IMR-90 (cell line): ENCODE measurements at regions not wholly inside any gene's neighbourhood (a gene's known extent, or its start where the extent isn't known, plus 50 kb on each side); places are given as distances from the start of the nearest gene placed in this dataset.

Experiments
- ATAC-seq: fragments of 200-7000 bp; cut with Tn5 transposase; 2 replicates; pipeline ENCODE4 v1.9.1; 2020; ENCODE audit warnings: low read depth, mild to moderate bottlenecking, moderate library complexity
- BruUV-seq: library from RNA; stranded (reverse); fragments of 400-500 nt; replicated peaks from 2 replicates; lab custom pipeline; 2021; lab: Mats Ljungman, UMichigan
- CTCF ChIA-PET: fragments of 300-600 bp; formaldehyde crosslinking; extraction: SDS; loops from one replicate; lab custom pipeline; 2021; ENCODE audit warnings: antibody characterized with exemption; lab: Yijun Ruan, JAX
- POLR2A ChIA-PET: fragments of 300-600 bp; sonication (Branson Sonifier 250); formaldehyde crosslinking; loops from one replicate; lab custom pipeline; 2022; ENCODE audit warnings: antibody characterized with exemption; ENCODE audit not compliant: unreplicated experiment; lab: Charles Lee
- DNase-seq: peaks from one replicate; pipeline ENCODE4 v3.0.0; 2013
- H2AFZ ChIP-seq: replicated peaks from 2 replicates; pipeline ENCODE3; 2013; ENCODE audit warnings: low read length, mild to moderate bottlenecking; ENCODE audit not compliant: poor library complexity
- H2AK5ac ChIP-seq: 2 replicates; pipeline ENCODE4 v1.6.1; 2013; ENCODE audit warnings: low read depth, low read length, inconsistent platforms
- H2AK9ac ChIP-seq: replicated peaks from 2 replicates; pipeline ENCODE3; 2013; ENCODE audit warnings: mild to moderate bottlenecking, low read depth, low read length, moderate library complexity; ENCODE audit not compliant: poor library complexity
- H2BK120ac ChIP-seq: 2 replicates; pipeline ENCODE4 v1.6.1; 2013; ENCODE audit warnings: low read depth, low read length, inconsistent platforms
- H2BK15ac ChIP-seq: 3 replicates; pipeline ENCODE4 v1.6.1; 2013; ENCODE audit warnings: low read depth, low read length, inconsistent platforms
- H2BK20ac ChIP-seq: 2 replicates; pipeline ENCODE4 v1.6.1; 2013; ENCODE audit warnings: low read depth, mild to moderate bottlenecking, inconsistent platforms, low read length, moderate library complexity
- H2BK5ac ChIP-seq: 2 replicates; pipeline ENCODE4 v1.6.1; 2013; ENCODE audit warnings: mild to moderate bottlenecking, low read depth, low read length, inconsistent platforms; ENCODE audit not compliant: poor library complexity, severe bottlenecking
- H3K14ac ChIP-seq: replicated peaks from 2 replicates; pipeline ENCODE4 v1.6.1; 2013; ENCODE audit warnings: low read depth, low read length, inconsistent platforms
- H3K18ac ChIP-seq: 2 replicates; pipeline ENCODE4 v1.6.1; 2013; ENCODE audit warnings: low read depth, low read length, control low read depth
- H3K23ac ChIP-seq: 2 replicates; pipeline ENCODE4 v1.6.1; 2013; ENCODE audit warnings: low read depth, low read length, inconsistent platforms
- H3K27ac ChIP-seq: 2 replicates; pipeline ENCODE4 v1.5.1; 2013; ENCODE audit warnings: mild to moderate bottlenecking, control low read depth, low read length; ENCODE audit not compliant: insufficient read depth
- H3K27me3 ChIP-seq: 2 replicates; pipeline ENCODE4 v1.6.1; 2013; ENCODE audit warnings: low read length; ENCODE audit not compliant: control insufficient read depth, insufficient read depth
- H3K36me3 ChIP-seq: 2 replicates; pipeline ENCODE4 v1.6.1; 2013; ENCODE audit warnings: low read length, mixed read lengths; ENCODE audit not compliant: control insufficient read depth, insufficient read depth
- H3K4ac ChIP-seq: 2 replicates; pipeline ENCODE4 v1.6.1; 2013; ENCODE audit warnings: low read depth, low read length, inconsistent platforms
- H3K4me1 ChIP-seq: 2 replicates; pipeline ENCODE4 v1.6.1; 2013; ENCODE audit warnings: low read length, mixed read lengths; ENCODE audit not compliant: control insufficient read depth, insufficient read depth
- H3K4me2 ChIP-seq: 2 replicates; pipeline ENCODE4 v1.6.1; 2013; ENCODE audit warnings: low read depth, mild to moderate bottlenecking, control low read depth, low read length, moderate library complexity
- H3K4me3 ChIP-seq: 2 replicates; pipeline ENCODE4 v1.5.1; 2013; ENCODE audit warnings: low read depth, mild to moderate bottlenecking, control low read depth, low read length, moderate library complexity; ENCODE audit not compliant: insufficient read depth
- H3K56ac ChIP-seq: 2 replicates; pipeline ENCODE4 v1.6.1; 2013; ENCODE audit warnings: low read length, inconsistent platforms; ENCODE audit not compliant: insufficient read depth; ENCODE audit errors: extremely low read depth
- H3K79me1 ChIP-seq, 2 experiments: 2 replicates each; pipeline ENCODE4 v1.6.1; 2013; ENCODE audit warnings: low read length in 2 of 2, inconsistent platforms in 1 of 2, low read depth in 1 of 2
- H3K9ac ChIP-seq: 2 replicates; pipeline ENCODE4 v1.6.1; 2013; ENCODE audit warnings: low read depth, low read length, control low read depth
- H3K9me1 ChIP-seq: 2 replicates; pipeline ENCODE4 v1.6.1; 2013; ENCODE audit warnings: low read length, inconsistent platforms; ENCODE audit not compliant: insufficient read depth
- H3K9me3 ChIP-seq: 2 replicates; pipeline ENCODE4 v1.6.1; 2013; ENCODE audit warnings: low read length; ENCODE audit not compliant: control insufficient read depth, insufficient read depth
- H4K20me1 ChIP-seq: 2 replicates; pipeline ENCODE4 v1.6.1; 2013; ENCODE audit warnings: low read length, inconsistent platforms; ENCODE audit not compliant: insufficient read depth
- H4K5ac ChIP-seq: 2 replicates; pipeline ENCODE4 v1.6.1; 2013; ENCODE audit warnings: mild to moderate bottlenecking, low read depth, low read length, control low read depth
- H4K8ac ChIP-seq, 2 experiments: 2 replicates each; pipeline ENCODE4 v1.6.1; 2013; ENCODE audit warnings: low read depth in 2 of 2, low read length in 2 of 2, control low read depth in 1 of 2, inconsistent platforms in 1 of 2
- H4K91ac ChIP-seq: 2 replicates; pipeline ENCODE4 v1.6.1; 2013; ENCODE audit warnings: low read depth, low read length, inconsistent platforms; ENCODE audit not compliant: insufficient read depth
- BHLHE40 ChIP-seq: fragments of 150-350 bp; IDR thresholded peaks from 2 replicates; pipeline ENCODE4 v1.6.1; 2016; ENCODE audit warnings: mild to moderate bottlenecking, low read depth, low read length
- CEBPB ChIP-seq: IDR thresholded peaks from 2 replicates; pipeline ENCODE4 v1.6.1; 2012; ENCODE audit warnings: low read depth, low read length, improper control_type of control experiment
- CHD1 ChIP-seq: IDR thresholded peaks from 2 replicates; pipeline ENCODE4 v1.6.1; 2012; ENCODE audit warnings: low read depth, low read length, improper control_type of control experiment
- FOS ChIP-seq: fragments of 150-350 bp; IDR thresholded peaks from 2 replicates; pipeline ENCODE4 v1.6.1; 2016; ENCODE audit warnings: low read depth, low read length
- MAFK ChIP-seq: IDR thresholded peaks from 2 replicates; pipeline ENCODE4 v1.6.1; 2012; ENCODE audit warnings: low read depth, low read length, improper control_type of control experiment
- MAZ ChIP-seq: IDR thresholded peaks from 2 replicates; pipeline ENCODE4 v1.6.1; 2012; ENCODE audit warnings: low read depth, mild to moderate bottlenecking, low read length, improper control_type of control experiment, moderate library complexity, borderline replicate concordance
- MXI1 ChIP-seq: IDR thresholded peaks from 2 replicates; pipeline ENCODE4 v1.6.1; 2012; ENCODE audit warnings: low read depth, mild to moderate bottlenecking, low read length, moderate library complexity, borderline replicate concordance
- NFE2L2 ChIP-seq: fragments of 150-350 bp; IDR thresholded peaks from 2 replicates; pipeline ENCODE4 v1.6.1; 2016; ENCODE audit warnings: low read depth, mild to moderate bottlenecking, low read length
- POLR2A ChIP-seq: IDR thresholded peaks from 2 replicates; pipeline ENCODE4 v1.6.1; 2012; ENCODE audit warnings: mild to moderate bottlenecking, low read depth, low read length
- RAD21 ChIP-seq: IDR thresholded peaks from 2 replicates; pipeline ENCODE4 v1.6.1; 2012; ENCODE audit warnings: low read length, improper control_type of control experiment
- RCOR1 ChIP-seq: IDR thresholded peaks from 2 replicates; pipeline ENCODE4 v1.6.1; 2012; ENCODE audit warnings: mild to moderate bottlenecking, low read length, improper control_type of control experiment; ENCODE audit not compliant: insufficient replicate concordance
- RFX5 ChIP-seq: IDR thresholded peaks from 2 replicates; pipeline ENCODE4 v1.8.0; 2012; ENCODE audit warnings: low read depth, mild to moderate bottlenecking, low read length, moderate library complexity
- SMC3 ChIP-seq: fragments of 150-350 bp; IDR thresholded peaks from 2 replicates; pipeline ENCODE4 v1.6.1; 2016; ENCODE audit warnings: low read depth, mild to moderate bottlenecking, antibody characterized with exemption, low read length, moderate library complexity
- WGBS, 2 experiments: methylation state at CpG; one replicate each; pipeline versions ENCODE4 v1.1.5 to v1.1.7; 2013; ENCODE audit warnings: missing lambda C conversion rate in 2 of 2; ENCODE audit not compliant: insufficient read length in 1 of 2; ENCODE audit errors: extremely low coverage in 2 of 2; 5-methylcytosine and 5-hydroxymethylcytosine counted together
- dilution Hi-C: fragments of 300-500 bp; cut with HindIII; formaldehyde crosslinking; loops from one replicate; pipeline ENCODE4 v1.14.3; 2018; ENCODE audit warnings: low sequenced_read_pairs; ENCODE audit not compliant: unreplicated experiment
- in situ Hi-C: fragments of 300-500 bp; cut with MboI; formaldehyde crosslinking; loops from 3 replicates; pipeline ENCODE4 v1.14.3; 2019; ENCODE audit warnings: low sequenced_read_pairs, inconsistent platforms, mixed read lengths
- intact Hi-C: fragments of 100-400 bp; cut with micrococcal nuclease; formaldehyde crosslinking; loops from 2 replicates; pipeline ENCODE4 v1.10.0; 2022
- TF ChIP-seq, protein P1 (sequence below): conservative IDR thresholded peaks from 2 replicates; pipeline ENCODE4 v1.5.1; 2012; ENCODE audit warnings: mild to moderate bottlenecking, low read depth, low read length, improper control_type of control experiment
- TF ChIP-seq, protein P2 (sequence below): fragments of 150-350 bp; IDR thresholded peaks from 2 replicates; pipeline ENCODE4 v1.6.1; 2016; ENCODE audit warnings: low read depth, mild to moderate bottlenecking, low read length, moderate library complexity, borderline replicate concordance
- TF ChIP-seq, protein P3 (sequence below): fragments of 150-350 bp; IDR thresholded peaks from 2 replicates; pipeline ENCODE4 v1.6.1; 2017; ENCODE audit warnings: mild to moderate bottlenecking, antibody characterized with exemption, low read length, low read depth

GRCh38 chr9:13993632-13994185, 320.2 kb downstream of the NFIB start:
- Histone ChIP-seq H3K56ac (no peak overlapping the region), H3K9ac (no peak overlapping the region), H3K79me1 (no peaks in the 10 kb centered on the region), H3K18ac (no peak overlapping the region), H4K8ac (no peak overlapping the region), H3K9me3 (no peaks in the 10 kb centered on the region), H3K36me3 (no peaks in the 10 kb centered on the region), H3K14ac (no peak overlapping the region), H3K9me1 (no peaks in the 10 kb centered on the region), H2AK5ac (no peak overlapping the region), H2BK20ac (no peak overlapping the region), H3K27ac (no peak overlapping the region), H2AK9ac (no peak overlapping the region), H2AFZ (no peak overlapping the region), H2BK15ac (no peak overlapping the region), H3K4me2 (no peak overlapping the region), H4K5ac (no peak overlapping the region), H2BK120ac (no peak overlapping the region), H3K4me3 (no peak overlapping the region), H4K91ac (no peak overlapping the region), H2BK5ac (no peak overlapping the region), H3K23ac (no peak overlapping the region), H3K27me3 (no peaks in the 10 kb centered on the region), H4K20me1 (no peaks in the 10 kb centered on the region), H3K4me1 (no peaks in the 10 kb centered on the region), H3K4ac (no peak overlapping the region)
- no TSS peak for BruUV-seq
- no peak for DNase-seq
- no peak for ATAC-seq
- no CpG with 5 or more reads among the region's 7 CpGs for WGBS, 2 experiments
- CTCF ChIA-PET: no interaction called here
- TF ChIP-seq MXI1 (no peak), RFX5 (no peak), CHD1 (no peak), BHLHE40 (no peak), CEBPB (no peak), SMC3 (no peak), NFE2L2 (no peak), RAD21 (no peak), RCOR1 (no peak), MAFK (no peak), MAZ (no peak), FOS (no peak), POLR2A (no peak)
- TF ChIP-seq, protein P1, sequence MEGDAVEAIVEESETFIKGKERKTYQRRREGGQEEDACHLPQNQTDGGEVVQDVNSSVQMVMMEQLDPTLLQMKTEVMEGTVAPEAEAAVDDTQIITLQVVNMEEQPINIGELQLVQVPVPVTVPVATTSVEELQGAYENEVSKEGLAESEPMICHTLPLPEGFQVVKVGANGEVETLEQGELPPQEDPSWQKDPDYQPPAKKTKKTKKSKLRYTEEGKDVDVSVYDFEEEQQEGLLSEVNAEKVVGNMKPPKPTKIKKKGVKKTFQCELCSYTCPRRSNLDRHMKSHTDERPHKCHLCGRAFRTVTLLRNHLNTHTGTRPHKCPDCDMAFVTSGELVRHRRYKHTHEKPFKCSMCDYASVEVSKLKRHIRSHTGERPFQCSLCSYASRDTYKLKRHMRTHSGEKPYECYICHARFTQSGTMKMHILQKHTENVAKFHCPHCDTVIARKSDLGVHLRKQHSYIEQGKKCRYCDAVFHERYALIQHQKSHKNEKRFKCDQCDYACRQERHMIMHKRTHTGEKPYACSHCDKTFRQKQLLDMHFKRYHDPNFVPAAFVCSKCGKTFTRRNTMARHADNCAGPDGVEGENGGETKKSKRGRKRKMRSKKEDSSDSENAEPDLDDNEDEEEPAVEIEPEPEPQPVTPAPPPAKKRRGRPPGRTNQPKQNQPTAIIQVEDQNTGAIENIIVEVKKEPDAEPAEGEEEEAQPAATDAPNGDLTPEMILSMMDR: no peak
- TF ChIP-seq, protein P2, sequence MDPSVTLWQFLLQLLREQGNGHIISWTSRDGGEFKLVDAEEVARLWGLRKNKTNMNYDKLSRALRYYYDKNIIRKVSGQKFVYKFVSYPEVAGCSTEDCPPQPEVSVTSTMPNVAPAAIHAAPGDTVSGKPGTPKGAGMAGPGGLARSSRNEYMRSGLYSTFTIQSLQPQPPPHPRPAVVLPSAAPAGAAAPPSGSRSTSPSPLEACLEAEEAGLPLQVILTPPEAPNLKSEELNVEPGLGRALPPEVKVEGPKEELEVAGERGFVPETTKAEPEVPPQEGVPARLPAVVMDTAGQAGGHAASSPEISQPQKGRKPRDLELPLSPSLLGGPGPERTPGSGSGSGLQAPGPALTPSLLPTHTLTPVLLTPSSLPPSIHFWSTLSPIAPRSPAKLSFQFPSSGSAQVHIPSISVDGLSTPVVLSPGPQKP: no peak
- TF ChIP-seq, protein P3, sequence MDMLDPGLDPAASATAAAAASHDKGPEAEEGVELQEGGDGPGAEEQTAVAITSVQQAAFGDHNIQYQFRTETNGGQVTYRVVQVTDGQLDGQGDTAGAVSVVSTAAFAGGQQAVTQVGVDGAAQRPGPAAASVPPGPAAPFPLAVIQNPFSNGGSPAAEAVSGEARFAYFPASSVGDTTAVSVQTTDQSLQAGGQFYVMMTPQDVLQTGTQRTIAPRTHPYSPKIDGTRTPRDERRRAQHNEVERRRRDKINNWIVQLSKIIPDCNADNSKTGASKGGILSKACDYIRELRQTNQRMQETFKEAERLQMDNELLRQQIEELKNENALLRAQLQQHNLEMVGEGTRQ: no peak
- dilution Hi-C loops: no loop called here
- in situ Hi-C loops: no loop called here
- POLR2A ChIA-PET: no interaction called here
- intact Hi-C loops: no loop called here
